Caco-2 (cell line): ENCODE measurements at regions not wholly inside any gene's neighbourhood (a gene's known extent, or its start where the extent isn't known, plus 50 kb on each side); places are given as distances from the start of the nearest gene placed in this dataset.

ENCODE experiments used
- BruUV-seq: library from RNA; stranded (reverse); fragments of 400-500 nt; replicated peaks from 2 replicates; lab custom pipeline; 2021; lab: Mats Ljungman, UMichigan
- CTCF ChIA-PET: fragments of 300-600 bp; sonication (Branson Sonifier 250); formaldehyde crosslinking; loops from one replicate; lab custom pipeline; 2022; ENCODE audit warnings: antibody characterized with exemption; lab: Charles Lee
- POLR2A ChIA-PET: fragments of 300-600 bp; sonication (Branson Sonifier 250); formaldehyde crosslinking; loops from one replicate; lab custom pipeline; 2022; ENCODE audit warnings: antibody characterized with exemption; lab: Charles Lee
- DNase-seq, 2 experiments: peaks; one replicate each; pipeline versions ENCODE4 v3.0.0 to v3.0.0-alpha.2; 2020 to 2022
- H3K27me3 ChIP-seq: replicated peaks from 2 replicates; pipeline ENCODE4 v1.6.0; 2011; ENCODE audit warnings: low read length; ENCODE audit not compliant: control insufficient read depth, insufficient read depth
- H3K36me3 ChIP-seq: 2 replicates; pipeline ENCODE4 v1.5.1; 2011; ENCODE audit warnings: low read length; ENCODE audit not compliant: control insufficient read depth, insufficient read depth
- H3K4me1 ChIP-seq: fragments of 250-450 bp; sonication (Bioruptor Pico); 2 replicates; pipeline ENCODE4 v1.5.1; 2020; ENCODE audit warnings: mild to moderate bottlenecking
- H3K4me3 ChIP-seq: 2 replicates; pipeline ENCODE4 v1.5.1; 2011; ENCODE audit warnings: low read depth, mild to moderate bottlenecking, control low read depth, low read length
- H3K9me3 ChIP-seq: fragments of 250-450 bp; sonication (Bioruptor Pico); 2 replicates; pipeline ENCODE4 v1.5.1; 2020; ENCODE audit warnings: mild to moderate bottlenecking, moderate library complexity
- H3K27ac Mint-ChIP-seq: one replicate; pipeline ENCODE4 v1.8.0; 2022; ENCODE audit warnings: mixed read lengths; ENCODE audit not compliant: unreplicated experiment
- H3K27me3 Mint-ChIP-seq: one replicate; pipeline ENCODE4 v1.8.0; 2022; ENCODE audit warnings: mixed read lengths; ENCODE audit not compliant: insufficient read depth, unreplicated experiment
- H3K36me3 Mint-ChIP-seq: one replicate; pipeline ENCODE4 v1.8.0; 2022; ENCODE audit warnings: mild to moderate bottlenecking, mixed read lengths; ENCODE audit not compliant: insufficient read depth, unreplicated experiment
- H3K4me1 Mint-ChIP-seq: one replicate; pipeline ENCODE4 v1.8.0; 2022; ENCODE audit warnings: low read depth, mixed read lengths; ENCODE audit not compliant: unreplicated experiment
- H3K4me3 Mint-ChIP-seq: one replicate; pipeline ENCODE4 v1.8.0; 2022; ENCODE audit warnings: mild to moderate bottlenecking, moderate library complexity, mixed read lengths; ENCODE audit not compliant: unreplicated experiment
- H3K9me3 Mint-ChIP-seq: one replicate; pipeline ENCODE4 v1.8.0; 2022; ENCODE audit warnings: mixed read lengths; ENCODE audit not compliant: unreplicated experiment
- intact Hi-C: fragments of 100-400 bp; cut with micrococcal nuclease; formaldehyde crosslinking; loops from one replicate; pipeline ENCODE4 v1.10.0; 2022; ENCODE audit not compliant: unreplicated experiment
- TF ChIP-seq, protein P1 (sequence below), 2 experiments: fragments of 200-600 bp in 1 of 2; IDR thresholded peaks; 1 replicate in 1 of 2; 2 replicates in 1 of 2; pipeline versions ENCODE4 v1.5.1 to v1.8.0; 2011 to 2022; ENCODE audit warnings: antibody characterized with exemption in 1 of 2, control low read depth in 1 of 2, inconsistent platforms in 1 of 2, low read depth in 1 of 2, low read length in 1 of 2, mild to moderate bottlenecking in 1 of 2, moderate library complexity in 1 of 2; ENCODE audit not compliant: insufficient read depth in 1 of 2, severe bottlenecking in 1 of 2, unreplicated experiment in 1 of 2

- H3K9me3 ChIP-seq: peaks cover 3% of the 10 kb centered on the region; the same call in 1 of the 2 replicates
- Mint-ChIP-seq H3K9me3 (peaks cover 16% of the 10 kb centered on the region), H3K36me3 (no peaks in the 10 kb centered on the region), H3K27ac (no peak overlapping the region), H3K4me3 (no peak overlapping the region), H3K4me1 (no peaks in the 10 kb centered on the region), H3K27me3 (no peaks in the 10 kb centered on the region)
- ChIA-PET POLR2A (no interaction called here), CTCF (no interaction called here)
- H3K4me3 ChIP-seq: no peak overlapping the region
- DNase-seq: no peak
- H3K27me3 ChIP-seq: no peaks in the 10 kb centered on the region
- intact Hi-C loops: no loop called here
- H3K36me3 ChIP-seq: no peaks in the 10 kb centered on the region
- no peaks in the 10 kb centered on the region for H3K4me1 ChIP-seq
- TF ChIP-seq, protein P1, sequence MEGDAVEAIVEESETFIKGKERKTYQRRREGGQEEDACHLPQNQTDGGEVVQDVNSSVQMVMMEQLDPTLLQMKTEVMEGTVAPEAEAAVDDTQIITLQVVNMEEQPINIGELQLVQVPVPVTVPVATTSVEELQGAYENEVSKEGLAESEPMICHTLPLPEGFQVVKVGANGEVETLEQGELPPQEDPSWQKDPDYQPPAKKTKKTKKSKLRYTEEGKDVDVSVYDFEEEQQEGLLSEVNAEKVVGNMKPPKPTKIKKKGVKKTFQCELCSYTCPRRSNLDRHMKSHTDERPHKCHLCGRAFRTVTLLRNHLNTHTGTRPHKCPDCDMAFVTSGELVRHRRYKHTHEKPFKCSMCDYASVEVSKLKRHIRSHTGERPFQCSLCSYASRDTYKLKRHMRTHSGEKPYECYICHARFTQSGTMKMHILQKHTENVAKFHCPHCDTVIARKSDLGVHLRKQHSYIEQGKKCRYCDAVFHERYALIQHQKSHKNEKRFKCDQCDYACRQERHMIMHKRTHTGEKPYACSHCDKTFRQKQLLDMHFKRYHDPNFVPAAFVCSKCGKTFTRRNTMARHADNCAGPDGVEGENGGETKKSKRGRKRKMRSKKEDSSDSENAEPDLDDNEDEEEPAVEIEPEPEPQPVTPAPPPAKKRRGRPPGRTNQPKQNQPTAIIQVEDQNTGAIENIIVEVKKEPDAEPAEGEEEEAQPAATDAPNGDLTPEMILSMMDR (IDR thresholded peaks at IDR 0.05; ENCODE audit: insufficient read depth in 1 of 2, low read depth in 1 of 2, low read length in 1 of 2, severe bottlenecking in 1 of 2, unreplicated experiment in 1 of 2): no peak
- no TSS peak for BruUV-seq
These were observed 165.7 kb upstream of the FN1 start for GRCh38 chr2:215601526-215601925.

- no peaks in the 10 kb centered on the region for H3K4me1 ChIP-seq
- DNase-seq: no peak
- Mint-ChIP-seq H3K4me1 (no peaks in the 10 kb centered on the region), H3K4me3 (no peak overlapping the region), H3K27ac (no peak overlapping the region), H3K9me3 (peaks cover 13% of the 10 kb centered on the region), H3K36me3 (no peaks in the 10 kb centered on the region), H3K27me3 (no peaks in the 10 kb centered on the region)
- ChIA-PET CTCF (no interaction called here), POLR2A (no interaction called here)
- no TSS peak for BruUV-seq
- H3K27me3 ChIP-seq: no peaks in the 10 kb centered on the region
- H3K36me3 ChIP-seq: no peaks in the 10 kb centered on the region
- intact Hi-C loops: no loop called here
- H3K4me3 ChIP-seq: no peak overlapping the region
- TF ChIP-seq, protein P1 (IDR thresholded peaks at IDR 0.05; ENCODE audit: insufficient read depth in 1 of 2, low read depth in 1 of 2, low read length in 1 of 2, severe bottlenecking in 1 of 2, unreplicated experiment in 1 of 2): no peak
- H3K9me3 ChIP-seq: peaks cover 3% of the 10 kb centered on the region; the same call in 1 of the 2 replicates
These were observed 162.6 kb upstream of the FN1 start for GRCh38 chr2:215598376-215598975.

DNA sequence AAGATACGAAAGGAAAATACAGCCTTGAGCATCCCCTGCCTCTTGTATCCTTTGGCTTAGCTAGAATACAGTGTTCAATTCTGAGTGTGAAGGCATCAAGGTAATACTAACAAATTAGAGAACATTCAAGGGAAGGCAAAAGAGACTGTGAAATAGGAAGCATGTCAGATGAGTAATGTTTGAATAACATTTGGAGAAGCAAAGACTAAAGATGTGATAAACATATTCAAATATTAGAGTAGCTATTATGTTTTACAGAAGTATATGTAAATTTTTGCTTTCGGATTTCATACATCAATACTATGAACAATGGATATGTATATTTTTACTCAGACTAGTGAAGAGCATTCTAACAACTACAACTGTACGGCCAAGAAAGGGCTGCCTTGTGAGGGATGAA lies 161.7 kb upstream of the FN1 start:
- peaks cover 9% of the 10 kb centered on the region for H3K9me3 Mint-ChIP-seq

More for the DNA sequence above, 161.7 kb upstream of the FN1 start:
- H3K4me3 ChIP-seq: no peak overlapping the region
- no peaks in the 10 kb centered on the region for H3K36me3 ChIP-seq
- DNase-seq: no peak
- intact Hi-C loops: no loop called here
- H3K9me3 ChIP-seq: peaks cover 3% of the 10 kb centered on the region; the same call in 1 of the 2 replicates
- Mint-ChIP-seq H3K4me3 (no peak overlapping the region), H3K27ac (no peak overlapping the region), H3K4me1 (no peaks in the 10 kb centered on the region), H3K27me3 (no peaks in the 10 kb centered on the region), H3K36me3 (no peaks in the 10 kb centered on the region)
- BruUV-seq: no TSS peak
- CTCF ChIA-PET: no interaction called here
- POLR2A ChIA-PET: no interaction called here
- TF ChIP-seq, protein P1 (IDR thresholded peaks at IDR 0.05; ENCODE audit: insufficient read depth in 1 of 2, low read depth in 1 of 2, low read length in 1 of 2, severe bottlenecking in 1 of 2, unreplicated experiment in 1 of 2): no peak
- no peaks in the 10 kb centered on the region for H3K27me3 ChIP-seq
- H3K4me1 ChIP-seq: no peaks in the 10 kb centered on the region
